ENCODE measurements at regions not wholly inside any gene's neighbourhood (a gene's known extent, or its start where the extent isn't known, plus 50 kb on each side); places are given as distances from the start of the nearest gene placed in this dataset.

DNA sequence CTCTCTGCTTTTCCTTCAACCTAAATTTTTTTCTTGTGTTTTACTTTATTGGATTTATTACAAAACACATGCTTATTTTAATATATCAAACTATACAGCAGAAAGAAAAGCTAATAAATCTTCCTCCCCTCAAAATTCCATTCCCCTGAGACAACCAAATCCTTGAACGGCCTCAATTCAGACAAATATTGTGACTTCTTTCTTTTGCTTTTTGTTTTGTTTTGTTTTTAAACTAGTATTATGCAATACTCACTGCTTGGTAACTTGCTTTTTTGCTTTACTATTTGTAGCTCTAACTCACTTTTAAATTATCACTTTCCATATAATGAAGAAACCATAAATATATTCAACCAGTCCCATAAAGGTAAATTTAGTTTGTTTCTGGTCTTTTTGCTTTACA lies 59.4 kb upstream of the CDK1 start (continued):
- TF ChIP-seq ZNF462 (CRISPR knock-in tag; IDR thresholded peaks at IDR 0.05): no peak
- TF ChIP-seq STAT1 (IDR thresholded peaks at IDR 0.05; ENCODE audit: unreplicated experiment): no peak

DNA sequence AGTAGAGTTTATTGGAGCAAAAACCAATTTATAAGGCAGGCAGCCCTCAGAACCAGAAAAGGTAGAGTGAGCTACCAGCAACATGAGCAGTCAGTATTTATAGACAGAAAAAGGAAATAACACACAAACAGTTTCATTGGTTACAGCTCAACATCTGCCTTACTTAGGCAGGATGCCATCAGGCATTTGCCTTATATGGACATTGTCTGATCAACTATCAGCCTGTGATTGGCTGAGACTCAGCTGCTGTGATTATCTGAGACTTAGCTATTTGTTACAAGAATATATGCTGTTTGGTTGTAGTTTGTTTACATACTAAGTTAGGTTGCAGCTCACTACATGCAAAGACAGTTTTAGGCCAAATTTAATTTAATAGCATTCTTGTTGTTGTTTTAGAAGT lies 60.4 kb upstream of the CDK1 start:
- Histone ChIP-seq H3K4me1 (ENCODE audit: insufficient read depth) (no peaks in the 10 kb centered on the region), H3K27me3 (ENCODE audit: insufficient read depth) (no peaks in the 10 kb centered on the region), H3K36me3 (ENCODE audit: insufficient read depth) (no peaks in the 10 kb centered on the region), H3K9me2 (ENCODE audit: insufficient read depth) (no peaks in the 10 kb centered on the region), H3K27ac (ENCODE audit: low read depth) (0 out of 2 replicates have a peak overlapping the region, but pooled peaks have one; percentile 5), H4K20me1 (replicated peaks; ENCODE audit: insufficient read depth) (no peaks in the 10 kb centered on the region), H3K79me2 (replicated peaks; ENCODE audit: insufficient read depth) (0 out of 2 replicates have a peak, but pooled peaks cover 7% of the 10 kb centered on the region), H3F3A (replicated peaks; ENCODE audit: low read depth) (no peaks in the 10 kb centered on the region), H3K4me3 (no peak overlapping the region), H3K4me2 (no peak overlapping the region), H2AFZ (no peak overlapping the region)
- Mint-ChIP-seq H3K36me3 (ENCODE audit: low read depth) (no peaks in the 10 kb centered on the region), H3K27ac (no peak overlapping the region), H3K4me3 (no peak overlapping the region), H3K9me3 (peaks cover 3% of the 10 kb centered on the region; the same call in 1 of the 3 replicates), H3K4me1 (no peaks in the 10 kb centered on the region; the same call in 2 of the 3 replicates), H3K27me3 (ENCODE audit: insufficient read depth, low read depth, poor library complexity) (no peaks in the 10 kb centered on the region)
- peak; percentile 49 for DNase-seq (ENCODE audit: low spot score)
- peak; percentile 42; the same call in 2 of the 3 replicates for ATAC-seq
- TF ChIP-seq JUNB (IDR thresholded peaks at IDR 0.05; ENCODE audit: unreplicated experiment) (no peak), POLR2AphosphoS5 (IDR thresholded peaks at IDR 0.05; ENCODE audit: low read depth) (no peak), CTCF (conservative IDR thresholded peaks at IDR 0.05; ENCODE audit: low read depth in 2 of 2) (no peak), NANOG (IDR thresholded peaks at IDR 0.05; ENCODE audit: borderline replicate concordance) (no peak), STAT1 (IDR thresholded peaks at IDR 0.05; ENCODE audit: unreplicated experiment) (no peak), ETS1 (IDR thresholded peaks at IDR 0.05) (no peak), ZNF114 (CRISPR knock-in tag; IDR thresholded peaks at IDR 0.05) (no peak)

Data from GM23338 (cell line).